NCI-H82 treated with DMSO at 0.1 percent for 48 hours (cell line): ENCODE measurements at regions not wholly inside any gene's neighbourhood (a gene's known extent, or its start where the extent isn't known, plus 50 kb on each side); places are given as distances from the start of the nearest gene placed in this dataset.

Experiments
- DNase-seq: peaks from one replicate; lab custom pipeline; 2025; ENCODE audit not compliant: unreplicated experiment; lab: John Stamatoyannopoulos, UW

GRCh38 chr9:79127661-79128060 is 444.1 kb upstream of the TLE4 start:
- DNase-seq: no peak

- DNase-seq: no peak
Measured at GRCh38 chr9:79129865-79130480, 441.8 kb upstream of the TLE4 start.

GRCh38 chr9:79131246-79131774 is 440.5 kb upstream of the TLE4 start:
- no peak for DNase-seq

- peak; percentile 62 for DNase-seq
Measured at GRCh38 chr9:79131824-79132377, 439.9 kb upstream of the TLE4 start.

- DNase-seq: no peak
Measured at GRCh38 chr9:79134654-79135053, 437.1 kb upstream of the TLE4 start.

- DNase-seq: no peak
Measured at GRCh38 chr9:79135681-79136415, 435.9 kb upstream of the TLE4 start.

- no peak for DNase-seq
Measured at GRCh38 chr9:79140751-79141150, 431.0 kb upstream of the TLE4 start.

GRCh38 chr9:79143211-79143610 is 428.6 kb upstream of the TLE4 start:
- DNase-seq: no peak

GRCh38 chr9:79145442-79145841 is 426.3 kb upstream of the TLE4 start:
- no peak for DNase-seq

GRCh38 chr9:79149585-79149984 is 422.2 kb upstream of the TLE4 start:
- DNase-seq: no peak

GRCh38 chr9:79151791-79152190 is 420.0 kb upstream of the TLE4 start:
- peak; percentile 62 for DNase-seq

- DNase-seq: no peak
Measured at GRCh38 chr9:79152306-79152705, 419.5 kb upstream of the TLE4 start.

- DNase-seq: no peak
Measured at GRCh38 chr9:79154806-79155205, 417.0 kb upstream of the TLE4 start.

- DNase-seq: no peak
Measured at GRCh38 chr9:79155308-79155707, 416.5 kb upstream of the TLE4 start.

GRCh38 chr9:79163544-79163943 is 408.2 kb upstream of the TLE4 start:
- DNase-seq: no peak

GRCh38 chr9:79164406-79164805 is 407.4 kb upstream of the TLE4 start:
- DNase-seq: no peak

GRCh38 chr9:79165020-79165780 is 406.6 kb upstream of the TLE4 start:
- DNase-seq: no peak

GRCh38 chr9:79166005-79166404 is 405.8 kb upstream of the TLE4 start:
- no peak for DNase-seq

GRCh38 chr9:79170643-79171042 is 401.1 kb upstream of the TLE4 start:
- no peak for DNase-seq

- DNase-seq: no peak
Measured at GRCh38 chr9:79173932-79174331, 397.8 kb upstream of the TLE4 start.

- DNase-seq: no peak
Measured at GRCh38 chr9:79176014-79176697, 395.6 kb upstream of the TLE4 start.
